CD4-positive, alpha-beta memory T cell (primary cell): ENCODE measurements at regions not wholly inside any gene's neighbourhood (a gene's known extent, or its start where the extent isn't known, plus 50 kb on each side); places are given as distances from the start of the nearest gene placed in this dataset.

Experiments
- CTCF ChIA-PET: fragments of 350-600 bp; sonication (Branson Sonifier 250); formaldehyde crosslinking; loops from one replicate; lab custom pipeline; 2021; ENCODE audit warnings: inconsistent platforms; ENCODE audit not compliant: partially characterized antibody; lab: Charles Lee
- POLR2A ChIA-PET: fragments of 350-600 bp; sonication (Branson Sonifier 250); formaldehyde crosslinking; loops from one replicate; lab custom pipeline; 2021; ENCODE audit not compliant: partially characterized antibody; lab: Charles Lee
- DNase-seq, 5 donors: peaks; one replicate each; pipeline versions ENCODE4 v3.0.0 to v3.0.0-alpha.2; 2020 to 2022; ENCODE audit warnings: mixed read lengths in 1 of 5
- H3K27ac ChIP-seq: one replicate; pipeline ENCODE4 v1.7.0; 2013; ENCODE audit warnings: low read depth, low read length
- H3K27me3 ChIP-seq: 2 replicates; pipeline ENCODE4 v1.7.0; 2013; ENCODE audit warnings: mild to moderate bottlenecking, low read length, moderate library complexity; ENCODE audit not compliant: insufficient read depth
- H3K36me3 ChIP-seq: 2 replicates; pipeline ENCODE4 v1.7.0; 2013; ENCODE audit warnings: mild to moderate bottlenecking, low read length, moderate library complexity; ENCODE audit not compliant: insufficient read depth
- H3K4me1 ChIP-seq: 2 replicates; pipeline ENCODE4 v1.7.0; 2013; ENCODE audit warnings: mild to moderate bottlenecking, low read length, moderate library complexity; ENCODE audit not compliant: insufficient read depth
- H3K4me3 ChIP-seq, 2 donors: one replicate each; pipeline ENCODE4 v1.7.0; 2013; ENCODE audit warnings: low read length in 2 of 2, mild to moderate bottlenecking in 1 of 2
- H3K9me3 ChIP-seq, 2 donors: one replicate each; pipeline ENCODE4 v1.7.0; 2013; ENCODE audit warnings: low read length in 2 of 2, control low read depth in 1 of 2; ENCODE audit not compliant: control insufficient read depth in 1 of 2
- H3K27ac Mint-ChIP-seq, 7 donors: one replicate each; pipeline ENCODE4 v1.8.0; 2020 to 2021; ENCODE audit warnings: mixed read lengths in 7 of 7, mild to moderate bottlenecking in 6 of 7, inconsistent platforms in 3 of 7, moderate library complexity in 3 of 7
- H3K27me3 Mint-ChIP-seq, 2 donors: one replicate each; pipeline ENCODE4 v1.8.0; 2020 to 2021; ENCODE audit warnings: mixed read lengths in 2 of 2
- H3K36me3 Mint-ChIP-seq, 2 donors: one replicate each; pipeline ENCODE4 v1.8.0; 2020 to 2021; ENCODE audit warnings: mixed read lengths in 2 of 2, inconsistent platforms in 1 of 2, mild to moderate bottlenecking in 1 of 2
- H3K4me1 Mint-ChIP-seq, 4 donors: one replicate each; pipeline ENCODE4 v1.8.0; 2020 to 2021; ENCODE audit warnings: mixed read lengths in 4 of 4, mild to moderate bottlenecking in 1 of 4
- H3K4me3 Mint-ChIP-seq, 8 donors: one replicate each; pipeline ENCODE4 v1.8.0; 2020 to 2021; ENCODE audit warnings: mixed read lengths in 8 of 8, mild to moderate bottlenecking in 7 of 8, moderate library complexity in 6 of 8, inconsistent platforms in 3 of 8
- H3K9me3 Mint-ChIP-seq, 8 donors: one replicate each; pipeline ENCODE4 v1.8.0; 2020 to 2021; ENCODE audit warnings: mixed read lengths in 8 of 8, mild to moderate bottlenecking in 5 of 8, inconsistent platforms in 3 of 8, moderate library complexity in 1 of 8
- intact Hi-C: fragments of 100-400 bp; cut with micrococcal nuclease; formaldehyde crosslinking; loops from one replicate; pipeline ENCODE4 v1.15.1; 2023

DNA sequence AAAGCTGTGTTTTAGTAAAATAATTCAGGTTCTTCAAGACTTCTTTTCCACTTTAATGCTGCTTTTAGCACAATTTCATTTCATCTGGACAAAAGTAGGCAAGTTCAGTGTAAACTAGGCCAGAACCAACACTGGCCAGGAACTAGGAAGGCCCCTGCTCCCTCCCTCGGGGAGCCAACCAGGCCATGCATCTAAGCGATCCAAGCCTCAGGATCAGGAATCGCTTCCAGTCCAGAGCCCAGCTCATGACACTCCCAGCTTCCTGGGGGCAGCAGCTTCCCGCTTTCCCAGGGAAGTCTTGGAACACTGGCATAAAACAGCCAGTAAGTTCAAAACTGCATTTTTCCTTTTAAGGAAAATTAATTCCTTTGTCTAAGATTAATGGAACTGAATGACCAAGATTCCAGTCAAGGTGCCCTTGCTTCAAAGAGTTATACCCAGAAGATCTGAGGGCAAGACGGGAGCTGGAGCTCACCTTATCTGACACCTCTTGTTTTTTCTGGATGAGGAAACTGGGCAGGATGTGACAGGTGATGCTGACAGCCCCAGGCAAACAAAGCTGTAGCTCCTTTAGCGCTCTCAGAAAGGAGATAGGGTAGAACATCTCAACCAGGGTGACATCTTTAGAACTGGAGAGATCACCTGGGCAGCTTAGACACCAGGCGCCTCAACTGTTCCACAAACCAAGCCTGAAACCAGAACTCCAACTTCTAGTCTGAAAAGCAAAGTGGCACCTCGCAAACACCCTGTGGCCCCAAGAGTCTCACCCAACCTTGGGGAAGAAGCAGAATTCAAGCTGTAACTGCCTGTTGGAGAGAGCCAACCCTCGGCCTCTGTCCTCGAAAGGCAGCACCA lies 61.4 kb upstream of the PNMA1 start:
- peak overlapping the region in 2 of 8 donors; percentile 13 to 49 for H3K4me3 Mint-ChIP-seq
- no peak overlapping the region for H3K4me3 ChIP-seq
- ChIA-PET POLR2A (interaction anchor here (0.8 to 9.4 kb wide), 7 partner anchors 11 to 64 kb away, joined by 4 to 164 read pairs (median 5); a partner anchor contains a TSS), CTCF (interaction anchor here (1.1 to 4.8 kb wide), 8 partner anchors 10 to 51 kb away, joined by 4 to 63 read pairs (median 8); a partner anchor contains a TSS)
- no peaks in the 10 kb centered on the region for H3K27me3 ChIP-seq
- no peaks in the 10 kb centered on the region for H3K27me3 Mint-ChIP-seq
- H3K27ac ChIP-seq: peak overlapping the region; percentile 27
- H3K36me3 Mint-ChIP-seq: peaks cover 2 to 3% of the 10 kb centered on the region in 2 donors
- no peaks in the 10 kb centered on the region for H3K9me3 ChIP-seq
- no peaks in the 10 kb centered on the region for H3K9me3 Mint-ChIP-seq
- intact Hi-C loops: no loop called here
- H3K4me1 ChIP-seq: peaks cover 80% of the 10 kb centered on the region
- peaks cover 55 to 91% (median 74%) of the 10 kb centered on the region in 4 donors for H3K4me1 Mint-ChIP-seq
- peaks cover 5% of the 10 kb centered on the region for H3K36me3 ChIP-seq
- H3K27ac Mint-ChIP-seq: peak overlapping the region; percentile 43 to 89 (median 85)
- peak in 1 of 5 donors; percentile 48 for DNase-seq

DNA sequence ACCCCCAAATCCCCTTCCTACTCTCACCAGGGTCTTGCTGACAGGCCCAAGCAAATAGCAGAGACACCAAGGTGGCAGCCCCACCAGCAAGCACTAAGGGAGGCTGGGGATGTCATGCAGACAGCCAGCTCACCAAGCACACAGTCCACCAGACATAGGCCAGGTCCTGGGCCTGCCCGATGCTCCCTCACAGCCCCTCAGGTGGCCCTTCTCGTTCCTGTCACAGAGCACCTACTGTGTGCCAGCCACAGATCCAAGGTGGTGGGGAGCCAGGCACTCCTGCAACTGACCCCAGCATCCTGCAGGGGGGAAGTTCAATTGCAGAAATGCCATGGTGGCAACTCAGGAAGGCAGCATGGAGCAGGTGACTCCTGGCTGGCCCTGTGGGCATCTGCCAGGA lies 60.5 kb upstream of the PNMA1 start:
- Histone ChIP-seq H3K4me3 (no peak overlapping the region), H3K4me1 (peaks cover 85% of the 10 kb centered on the region), H3K36me3 (peaks cover 5% of the 10 kb centered on the region), H3K27me3 (no peaks in the 10 kb centered on the region), H3K9me3 (no peaks in the 10 kb centered on the region), H3K27ac (no peak overlapping the region)
- H3K4me1 Mint-ChIP-seq: peaks cover 58 to 93% (median 77%) of the 10 kb centered on the region in 4 donors
- intact Hi-C loops: no loop called here
- H3K9me3 Mint-ChIP-seq: no peaks in the 10 kb centered on the region
- CTCF ChIA-PET: interaction anchor here (1.1 to 4.8 kb wide), 5 partner anchors 11 to 45 kb away, joined by 4 to 63 read pairs (median 8); a partner anchor contains a TSS
- H3K27me3 Mint-ChIP-seq: no peaks in the 10 kb centered on the region
- DNase-seq: no peak
- H3K27ac Mint-ChIP-seq: peak overlapping the region; percentile 40 to 89 (median 85)
- H3K36me3 Mint-ChIP-seq: no peaks in the 10 kb centered on the region
- POLR2A ChIA-PET: interaction anchor here (1.0 to 9.4 kb wide), 4 partner anchors 12 to 33 kb away, joined by 5 to 164 read pairs (median 78); a partner anchor contains a TSS
- peak overlapping the region in 6 of 8 donors; percentile 15 to 69 (median 30) for H3K4me3 Mint-ChIP-seq

DNA sequence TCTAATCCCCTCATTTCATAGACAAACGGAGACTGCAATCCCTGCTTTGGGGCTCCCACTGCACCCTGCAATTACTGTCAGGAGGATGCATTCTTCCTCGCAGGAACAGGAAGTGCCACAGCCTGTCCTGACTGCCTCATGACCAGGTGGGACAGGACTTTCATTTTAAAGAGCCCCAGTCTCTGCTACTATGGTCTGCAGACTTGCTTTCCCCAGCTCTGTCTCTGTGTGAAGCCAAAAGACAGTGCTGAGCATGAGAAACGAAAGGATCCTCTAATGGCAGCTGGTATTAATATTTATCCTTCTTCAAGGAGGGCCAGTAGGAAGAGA lies 60.0 kb upstream of the PNMA1 start:
- Mint-ChIP-seq H3K27ac (peak overlapping the region; percentile 40 to 89 (median 85)), H3K27me3 (no peaks in the 10 kb centered on the region), H3K4me1 (peaks cover 58 to 97% (median 79%) of the 10 kb centered on the region in 4 donors), H3K9me3 (no peaks in the 10 kb centered on the region), H3K36me3 (no peaks in the 10 kb centered on the region), H3K4me3 (peak overlapping the region in 4 of 8 donors; percentile 15 to 69 (median 28))
- Histone ChIP-seq H3K27ac (no peak overlapping the region), H3K4me1 (peaks cover 87% of the 10 kb centered on the region), H3K4me3 (no peak overlapping the region), H3K36me3 (peaks cover 5% of the 10 kb centered on the region), H3K27me3 (no peaks in the 10 kb centered on the region), H3K9me3 (no peaks in the 10 kb centered on the region)
- ChIA-PET POLR2A (interaction anchor here (9.3 to 9.4 kb wide), 2 partner anchors 12 to 13 kb away, joined by 148 to 164 read pairs; a partner anchor contains a TSS), CTCF (interaction anchor here (2.3 to 5.4 kb wide), 5 partner anchors 14 to 46 kb away, joined by 8 to 63 read pairs (median 32); a partner anchor contains a TSS)
- no peak for DNase-seq
- intact Hi-C loops: no loop called here

DNA sequence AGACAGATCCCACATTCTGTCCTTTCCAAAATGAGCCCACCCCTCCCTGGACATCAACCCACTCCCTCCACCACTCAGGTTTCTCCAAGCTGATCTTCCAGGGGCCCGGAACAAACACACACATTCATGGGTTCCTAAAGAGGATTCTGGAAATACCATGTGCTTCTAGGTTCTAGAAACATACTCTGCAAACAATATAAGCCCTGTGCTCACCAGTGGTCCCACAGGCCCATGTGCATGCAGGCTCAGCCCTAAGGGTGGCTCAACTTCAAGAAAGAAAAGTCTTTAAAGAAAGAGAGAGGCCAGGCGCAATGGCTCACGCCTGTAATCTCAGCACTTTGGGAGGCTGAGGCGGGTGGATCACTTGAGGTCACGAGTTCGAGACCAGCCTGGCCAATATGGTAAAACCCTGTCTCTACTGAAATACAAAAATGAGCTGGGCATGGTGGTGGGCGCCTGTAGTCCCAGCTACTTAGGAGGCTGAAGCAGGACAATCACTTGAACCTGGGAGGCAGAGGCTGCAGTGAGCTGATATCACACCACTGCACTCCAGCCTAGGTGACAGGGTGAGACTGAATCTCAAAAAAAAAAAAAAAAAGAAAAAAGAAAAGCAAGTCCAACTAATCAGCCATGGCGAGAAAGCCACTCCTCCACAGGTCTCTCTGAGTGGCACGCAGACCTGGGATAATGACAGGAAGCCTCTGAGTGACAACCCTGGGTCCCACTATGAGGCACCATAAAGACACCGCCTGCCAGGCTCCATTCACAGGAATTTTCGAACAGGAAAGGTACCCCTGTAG lies 59.5 kb upstream of the PNMA1 start:
- peaks cover 4% of the 10 kb centered on the region for H3K36me3 ChIP-seq
- no peak for DNase-seq
- peaks cover 89% of the 10 kb centered on the region for H3K4me1 ChIP-seq
- Mint-ChIP-seq H3K36me3 (no peaks in the 10 kb centered on the region), H3K27me3 (no peaks in the 10 kb centered on the region), H3K9me3 (no peaks in the 10 kb centered on the region), H3K4me1 (peaks cover 60 to 99% (median 80%) of the 10 kb centered on the region in 4 donors), H3K4me3 (peak overlapping the region in 2 of 8 donors; percentile 40 to 69), H3K27ac (peak overlapping the region; percentile 48 to 93 (median 83))
- POLR2A ChIA-PET: interaction anchor here (1.2 to 9.4 kb wide), 5 partner anchors 9 to 31 kb away, joined by 3 to 164 read pairs (median 23); a partner anchor contains a TSS
- H3K4me3 ChIP-seq: no peak overlapping the region
- no peaks in the 10 kb centered on the region for H3K27me3 ChIP-seq
- intact Hi-C loops: no loop called here
- no peaks in the 10 kb centered on the region for H3K9me3 ChIP-seq
- no peak overlapping the region for H3K27ac ChIP-seq
- CTCF ChIA-PET: interaction anchor here (0.9 to 5.4 kb wide), 6 partner anchors 12 to 77 kb away, joined by 3 to 47 read pairs (median 19); a partner anchor contains a TSS

DNA sequence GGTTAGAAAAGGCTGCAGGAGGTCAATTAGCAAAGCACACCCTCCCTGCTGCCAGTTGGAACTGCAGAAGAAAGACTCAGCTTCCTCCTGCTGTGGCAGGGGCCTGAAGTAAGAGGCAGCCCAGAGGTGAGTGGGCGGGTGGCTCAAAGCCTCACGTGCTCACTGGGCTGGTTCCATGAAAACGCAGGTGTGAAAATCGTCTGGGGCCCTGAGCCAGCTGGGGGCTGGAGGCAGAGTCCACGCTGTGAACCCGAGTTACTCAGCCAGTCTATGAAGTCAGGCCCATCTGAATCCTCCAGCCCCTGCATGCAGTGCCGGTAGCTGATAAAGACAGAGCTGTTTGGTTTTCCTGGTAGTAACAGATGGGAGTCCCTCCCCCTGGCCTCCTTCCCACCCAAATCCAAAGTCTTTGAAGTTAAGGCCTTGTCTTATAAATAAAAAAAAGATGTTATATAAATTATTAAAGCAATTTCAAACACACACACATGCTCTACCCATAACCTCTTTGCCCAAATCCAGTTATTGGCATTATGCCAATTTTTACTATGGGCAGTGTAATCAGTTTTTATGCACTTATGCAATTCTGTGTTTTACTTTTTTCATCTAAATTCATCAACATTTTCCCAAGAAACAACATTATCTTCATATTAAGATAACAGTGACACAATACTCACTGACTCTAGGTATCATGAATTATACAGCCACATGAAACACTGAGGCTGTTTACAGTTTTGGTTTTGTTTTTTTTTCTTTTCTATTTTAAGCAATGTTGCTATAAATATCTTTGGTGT lies 57.9 kb upstream of the PNMA1 start:
- Mint-ChIP-seq H3K27ac (peak overlapping the region; percentile 83 to 96 (median 93)), H3K4me1 (peaks cover 51 to 83% (median 66%) of the 10 kb centered on the region in 4 donors), H3K27me3 (no peaks in the 10 kb centered on the region), H3K9me3 (no peaks in the 10 kb centered on the region), H3K36me3 (no peaks in the 10 kb centered on the region), H3K4me3 (peak overlapping the region; percentile 55 to 88 (median 62))
- H3K9me3 ChIP-seq: no peaks in the 10 kb centered on the region
- ChIA-PET POLR2A (interaction anchor here (0.7 to 9.4 kb wide), 12 partner anchors 7 to 60 kb away, joined by 3 to 164 read pairs (median 5); a partner anchor contains a TSS), CTCF (interaction anchor here (0.7 to 5.4 kb wide), 16 partner anchors 9 to 79 kb away, joined by 3 to 47 read pairs (median 4); a partner anchor contains a TSS)
- intact Hi-C loops: loop anchor here (1.0 to 2.0 kb wide), 2 partner anchors 12 to 13 kb away; a partner anchor contains a TSS
- H3K27ac ChIP-seq: peak overlapping the region; percentile 50
- H3K36me3 ChIP-seq: no peaks in the 10 kb centered on the region
- no peak overlapping the region for H3K4me3 ChIP-seq
- no peaks in the 10 kb centered on the region for H3K27me3 ChIP-seq
- peaks cover 78% of the 10 kb centered on the region for H3K4me1 ChIP-seq
- DNase-seq: peak; percentile 55 to 84 (median 61)
